ENCODE measurements at regions not wholly inside any gene's neighbourhood (a gene's known extent, or its start where the extent isn't known, plus 50 kb on each side); places are given as distances from the start of the nearest gene placed in this dataset.

DNA sequence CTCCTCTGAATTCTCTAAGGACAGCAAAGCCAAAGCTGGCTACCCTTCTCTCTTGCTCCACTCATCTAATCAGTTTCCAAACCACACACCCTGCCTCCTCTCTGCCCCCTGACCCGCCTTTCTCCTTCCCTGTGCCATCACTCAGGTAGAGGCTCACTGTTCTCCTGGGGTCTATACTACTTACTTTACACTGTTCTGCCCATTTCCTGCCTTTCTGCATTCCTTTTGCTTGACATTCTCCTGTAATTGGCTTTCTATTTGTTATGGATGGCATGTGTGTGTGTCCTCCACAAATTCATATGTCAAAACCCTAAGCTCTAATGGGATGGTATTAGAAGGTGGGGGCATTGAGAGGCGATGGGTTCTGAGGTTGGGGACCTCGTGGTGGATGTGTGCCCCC lies 675.2 kb upstream of the ID2 start:
- intact Hi-C loops (cut with DNase I), result no loop called here
- Histone ChIP-seq H3K4me1 (replicated peaks in 1 of 2) (peaks cover 8 to 29% of the 10 kb centered on the region in 2 donors), H3K27me3 (no peaks in the 10 kb centered on the region), H3K36me3 (replicated peaks in 1 of 2) (no peaks in the 10 kb centered on the region), H3K9me3 (replicated peaks in 1 of 3) (no peaks in the 10 kb centered on the region), H3K4me3 (no peak overlapping the region), H3K27ac (peak overlapping the region in 4 of 5 donors; percentile 20 to 82 (median 52))
- WGBS, 4 donors, result 79 to 93% (median 82%) methylated on average over 3 of the region's 3 CpGs
- no peak for DNase-seq
- TF ChIP-seq POLR2A (IDR thresholded peaks at IDR 0.05), result no peak
- no peak for TF ChIP-seq CTCF (IDR thresholded peaks at IDR 0.05)

DNA sequence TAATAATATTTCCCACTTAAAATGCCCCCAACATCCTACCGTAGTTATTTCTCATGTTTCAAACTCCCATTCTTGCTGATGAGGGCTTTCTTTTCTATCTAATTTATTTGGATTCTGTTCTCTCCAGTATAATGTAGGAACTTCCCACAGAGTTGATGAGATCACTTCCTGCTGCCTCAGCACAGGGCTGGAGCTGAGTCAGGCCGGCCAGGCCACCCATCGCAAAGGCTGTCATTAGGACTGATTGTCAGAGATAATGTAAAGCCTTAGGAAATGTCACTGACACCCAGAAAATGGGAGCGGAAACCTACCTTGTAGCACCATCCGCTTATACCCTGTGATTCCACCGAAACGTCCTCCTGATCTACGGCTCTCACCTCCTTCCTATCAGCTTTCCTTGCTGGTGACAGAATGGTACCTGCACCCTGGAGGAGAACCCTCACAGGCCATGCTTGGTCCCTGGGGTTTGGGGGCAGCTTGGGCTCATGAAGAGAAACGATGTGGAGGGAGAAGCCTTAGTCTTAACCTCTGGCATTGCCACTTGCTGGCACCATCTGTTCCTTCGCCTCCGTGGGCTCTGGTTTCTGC lies 672.8 kb upstream of the ID2 start:
- Histone ChIP-seq H3K27ac (no peak overlapping the region), H3K4me1 (replicated peaks in 1 of 2) (peaks cover 4 to 19% of the 10 kb centered on the region in 2 donors), H3K4me3 (no peak overlapping the region), H3K27me3 (no peaks in the 10 kb centered on the region), H3K36me3 (replicated peaks in 1 of 2) (no peaks in the 10 kb centered on the region), H3K9me3 (replicated peaks in 1 of 3) (no peaks in the 10 kb centered on the region)
- intact Hi-C loops (cut with DNase I), result no loop called here
- peak in 2 of 7 donors; percentile 28 to 32 for DNase-seq
- TF ChIP-seq CTCF (IDR thresholded peaks at IDR 0.05), result no peak
- TF ChIP-seq POLR2A (IDR thresholded peaks at IDR 0.05), result no peak
- 86 to 89% (median 88%) methylated on average over 11 of the region's 11 CpGs for WGBS, 4 donors

DNA sequence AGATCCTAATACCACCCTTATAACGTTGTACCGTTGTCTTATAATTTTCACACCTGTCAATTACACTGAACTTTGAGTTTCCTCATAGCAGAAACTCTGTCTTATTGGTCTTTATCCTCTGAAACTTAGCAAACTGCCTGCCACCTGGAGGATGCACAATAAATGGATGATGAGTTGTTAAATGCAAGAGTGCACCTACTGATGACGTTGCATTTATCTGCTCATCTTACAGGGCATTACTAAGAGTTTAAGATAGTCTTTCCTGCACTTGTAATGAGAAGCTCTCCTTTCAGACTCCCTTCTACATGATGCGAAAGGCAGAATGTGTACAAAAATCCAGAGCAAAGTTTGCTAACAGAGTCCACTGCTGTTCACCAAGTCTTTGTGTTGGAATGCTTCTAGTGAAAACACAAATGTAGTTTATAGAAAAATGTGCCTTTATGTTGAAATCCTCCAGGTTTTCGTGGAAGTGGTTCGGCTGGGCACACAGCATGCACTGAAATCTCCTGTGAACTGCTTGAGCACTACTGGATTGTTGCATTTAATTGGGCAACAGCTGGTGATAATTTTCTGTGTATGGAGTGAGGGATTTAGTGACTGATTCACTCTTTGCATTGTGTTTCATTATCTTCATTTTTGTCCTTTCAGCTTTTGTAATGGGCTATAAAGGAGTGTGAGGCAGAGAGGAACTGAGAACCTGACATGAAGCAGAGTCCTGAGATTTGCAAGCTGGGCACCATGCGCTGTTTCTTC lies 665.8 kb upstream of the ID2 start:
- no peaks in the 10 kb centered on the region for H3K27me3 ChIP-seq

GRCh38 chr2:8016688-8017087 lies 665.2 kb upstream of the ID2 start:
- Histone ChIP-seq H3K9me3 (replicated peaks in 1 of 3) (no peaks in the 10 kb centered on the region), H3K4me1 (replicated peaks in 1 of 2) (no peaks in the 10 kb centered on the region), H3K27ac (no peak overlapping the region), H3K36me3 (replicated peaks in 1 of 2) (no peaks in the 10 kb centered on the region), H3K4me3 (no peak overlapping the region), H3K27me3 (no peaks in the 10 kb centered on the region)
- intact Hi-C loops (cut with DNase I), result no loop called here
- 89 to 98% (median 96%) methylated on average over 4 of the region's 4 CpGs for WGBS, 4 donors
- TF ChIP-seq CTCF (IDR thresholded peaks at IDR 0.05) (no peak), POLR2A (IDR thresholded peaks at IDR 0.05) (no peak)
- DNase-seq, result no peak

More for the DNA sequence above, 665.8 kb upstream of the ID2 start:
- TF ChIP-seq CTCF (IDR thresholded peaks at IDR 0.05) (no peak), POLR2A (IDR thresholded peaks at IDR 0.05) (no peak)
- H3K4me1 ChIP-seq (replicated peaks in 1 of 2), result no peaks in the 10 kb centered on the region
- H3K9me3 ChIP-seq (replicated peaks in 1 of 3), result no peaks in the 10 kb centered on the region
- no peak overlapping the region for H3K4me3 ChIP-seq
- intact Hi-C loops (cut with DNase I), result no loop called here
- H3K36me3 ChIP-seq (replicated peaks in 1 of 2), result no peaks in the 10 kb centered on the region
- H3K27ac ChIP-seq, result no peak overlapping the region
- WGBS, 4 donors, result 83 to 94% (median 90%) methylated on average over 7 of the region's 7 CpGs
- no peak for DNase-seq

Data from adrenal gland (tissue), 9 donors.